ENCODE measurements at regions not wholly inside any gene's neighbourhood (a gene's known extent, or its start where the extent isn't known, plus 50 kb on each side); places are given as distances from the start of the nearest gene placed in this dataset.

DNA sequence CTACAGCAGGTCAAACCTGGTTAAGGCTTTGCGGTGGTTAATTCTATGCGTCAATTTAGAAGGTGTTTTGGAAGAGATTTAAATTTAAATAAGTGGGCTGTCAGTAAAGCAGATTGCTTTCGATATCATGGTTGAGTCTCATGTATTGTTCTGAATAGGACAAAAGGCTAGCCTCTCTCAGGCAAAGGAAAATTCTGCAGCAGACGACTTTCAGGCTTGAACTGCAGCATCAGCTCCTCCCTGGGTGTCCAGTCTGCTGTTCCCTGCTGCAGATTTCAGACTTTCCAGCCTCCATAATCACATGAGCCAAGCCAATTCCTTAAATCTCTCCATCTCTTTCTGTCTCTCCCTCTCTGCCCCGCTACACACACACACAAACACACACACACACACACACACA lies 143.2 kb downstream of the TUSC7 start:
- H3K9ac ChIP-seq = no peak overlapping the region
- H3F3A ChIP-seq (replicated peaks; ENCODE audit: insufficient read depth) = no peaks in the 10 kb centered on the region
- H2AFZ ChIP-seq (ENCODE audit: low read depth) = no peak overlapping the region
- H3K27me3 ChIP-seq (ENCODE audit: insufficient read depth) = no peaks in the 10 kb centered on the region
- POLR2A ChIA-PET = no interaction called here
- no peak overlapping the region for H3K4me3 ChIP-seq (ENCODE audit: low read depth in 2 of 2, low read length in 1 of 2)
- no peaks in the 10 kb centered on the region for H3K79me2 ChIP-seq (ENCODE audit: insufficient read depth)
- H3K4me1 ChIP-seq (ENCODE audit: control insufficient read depth in 1 of 2, insufficient read depth in 2 of 2, low read depth in 1 of 2, low read length in 1 of 2) = no peaks in the 10 kb centered on the region
- TF ChIP-seq TAF1 (IDR thresholded peaks at IDR 0.05; ENCODE audit: borderline replicate concordance, low read depth, low read length) (no peak), MEF2A (IDR thresholded peaks at IDR 0.05; ENCODE audit: borderline replicate concordance, low read depth) (no peak), GATA2 (CRISPR knock-in tag; IDR thresholded peaks at IDR 0.05) (no peak)
- TF ChIP-seq, protein P1, sequence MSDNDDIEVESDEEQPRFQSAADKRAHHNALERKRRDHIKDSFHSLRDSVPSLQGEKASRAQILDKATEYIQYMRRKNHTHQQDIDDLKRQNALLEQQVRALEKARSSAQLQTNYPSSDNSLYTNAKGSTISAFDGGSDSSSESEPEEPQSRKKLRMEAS (IDR thresholded peaks at IDR 0.05; ENCODE audit: low read depth) = no peak
- H3K27ac ChIP-seq (ENCODE audit: low read depth in 2 of 2, low read length in 1 of 2) = no peak overlapping the region
- 82% methylated on average over 5 of the region's 5 CpGs for WGBS (ENCODE audit: low lambda C conversion rate)
- H3K36me3 ChIP-seq (replicated peaks in 1 of 2; ENCODE audit: control insufficient read depth in 1 of 2, insufficient read depth in 2 of 2, low read length in 1 of 2) = no peaks in the 10 kb centered on the region
- no peaks in the 10 kb centered on the region for H3K9me3 ChIP-seq
- H3K9me2 ChIP-seq = no peaks in the 10 kb centered on the region
- DNase-seq = no peak
- no peak overlapping the region for H3K4me2 ChIP-seq
- CTCF ChIA-PET = no interaction called here
- H4K20me1 ChIP-seq (ENCODE audit: insufficient read depth) = no peaks in the 10 kb centered on the region

DNA sequence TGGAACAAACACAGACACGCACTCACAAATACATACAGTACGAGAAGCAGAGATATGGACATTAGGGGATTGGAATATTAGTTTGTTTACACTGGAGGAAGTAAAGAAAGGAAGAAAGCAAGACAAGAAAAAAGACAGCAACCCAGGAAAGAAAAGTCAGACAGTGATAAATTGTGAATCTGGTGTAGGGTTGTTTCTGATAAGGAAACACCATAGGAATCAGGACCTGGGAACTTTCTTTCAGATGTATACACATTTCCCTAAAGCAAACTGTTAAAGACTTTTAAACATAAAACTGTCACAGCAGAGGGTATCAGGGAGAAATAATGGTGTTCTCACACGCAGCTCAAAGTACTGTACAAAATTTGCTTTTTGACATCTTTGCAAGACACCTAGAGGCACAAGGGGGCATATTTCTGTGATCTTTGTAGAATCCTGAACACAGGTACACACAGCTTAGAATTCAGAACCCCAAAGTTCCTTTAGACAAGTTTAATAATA lies 153.7 kb downstream of the TUSC7 start:
- peak overlapping the region; percentile 98 for H2AFZ ChIP-seq (ENCODE audit: low read depth)
- POLR2A ChIA-PET = no interaction called here

More for the DNA sequence above, 153.7 kb downstream of the TUSC7 start:
- CTCF ChIA-PET = interaction anchor here (0.9 to 4.9 kb wide), 20 partner anchors 9 to 1188 kb away, joined by 3 to 44 read pairs (median 4); no protein-coding TSS in a partner anchor
- no peaks in the 10 kb centered on the region for H3F3A ChIP-seq (replicated peaks; ENCODE audit: insufficient read depth)
- peak overlapping the region in 1 of 2 experiments; percentile 86; a peak in 2 of 4 replicates for H3K27ac ChIP-seq (ENCODE audit: low read depth in 2 of 2, low read length in 1 of 2)
- H3K4me1 ChIP-seq (ENCODE audit: control insufficient read depth in 1 of 2, insufficient read depth in 2 of 2, low read depth in 1 of 2, low read length in 1 of 2) = peaks cover 0 to 16% of the 10 kb centered on the region in 2 experiments; a peak in 2 of 4 replicates
- peak overlapping the region in 1 of 2 experiments; percentile 70; a peak in 2 of 4 replicates for H3K4me3 ChIP-seq (ENCODE audit: low read depth in 2 of 2, low read length in 1 of 2)
- no peaks in the 10 kb centered on the region for H3K9me3 ChIP-seq
- H3K9me2 ChIP-seq = no peaks in the 10 kb centered on the region
- no peaks in the 10 kb centered on the region for H3K27me3 ChIP-seq (ENCODE audit: insufficient read depth)
- 85% methylated on average over 3 of the region's 3 CpGs for WGBS (ENCODE audit: low lambda C conversion rate)
- H3K4me2 ChIP-seq = peak overlapping the region; percentile 87
- no peaks in the 10 kb centered on the region for H4K20me1 ChIP-seq (ENCODE audit: insufficient read depth)
- no peaks in the 10 kb centered on the region for H3K79me2 ChIP-seq (ENCODE audit: insufficient read depth)
- H3K36me3 ChIP-seq (replicated peaks in 1 of 2; ENCODE audit: control insufficient read depth in 1 of 2, insufficient read depth in 2 of 2, low read length in 1 of 2) = no peaks in the 10 kb centered on the region
- 0 out of 2 replicates have a peak overlapping the region, but pooled peaks have one; percentile 15 for H3K9ac ChIP-seq
- DNase-seq = no peak
- TF ChIP-seq, protein P2, sequence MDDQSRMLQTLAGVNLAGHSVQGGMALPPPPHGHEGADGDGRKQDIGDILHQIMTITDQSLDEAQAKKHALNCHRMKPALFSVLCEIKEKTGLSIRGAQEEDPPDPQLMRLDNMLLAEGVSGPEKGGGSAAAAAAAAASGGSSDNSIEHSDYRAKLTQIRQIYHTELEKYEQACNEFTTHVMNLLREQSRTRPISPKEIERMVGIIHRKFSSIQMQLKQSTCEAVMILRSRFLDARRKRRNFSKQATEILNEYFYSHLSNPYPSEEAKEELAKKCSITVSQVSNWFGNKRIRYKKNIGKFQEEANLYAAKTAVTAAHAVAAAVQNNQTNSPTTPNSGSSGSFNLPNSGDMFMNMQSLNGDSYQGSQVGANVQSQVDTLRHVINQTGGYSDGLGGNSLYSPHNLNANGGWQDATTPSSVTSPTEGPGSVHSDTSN (IDR thresholded peaks at IDR 0.05) = no peak
- TF ChIP-seq, protein P3, sequence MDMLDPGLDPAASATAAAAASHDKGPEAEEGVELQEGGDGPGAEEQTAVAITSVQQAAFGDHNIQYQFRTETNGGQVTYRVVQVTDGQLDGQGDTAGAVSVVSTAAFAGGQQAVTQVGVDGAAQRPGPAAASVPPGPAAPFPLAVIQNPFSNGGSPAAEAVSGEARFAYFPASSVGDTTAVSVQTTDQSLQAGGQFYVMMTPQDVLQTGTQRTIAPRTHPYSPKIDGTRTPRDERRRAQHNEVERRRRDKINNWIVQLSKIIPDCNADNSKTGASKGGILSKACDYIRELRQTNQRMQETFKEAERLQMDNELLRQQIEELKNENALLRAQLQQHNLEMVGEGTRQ (IDR thresholded peaks at IDR 0.05; ENCODE audit: borderline replicate concordance, low read depth, low read length) = no peak
- TF ChIP-seq ELF1 (IDR thresholded peaks at IDR 0.05) = no peak
- no peak for TF ChIP-seq NRF1 (IDR thresholded peaks at IDR 0.05; ENCODE audit: low read depth, low read length)
- TF ChIP-seq FOXJ3 (CRISPR knock-in tag; IDR thresholded peaks at IDR 0.05) = no peak
- TF ChIP-seq GATA2 (CRISPR knock-in tag; IDR thresholded peaks at IDR 0.05) = no peak
- no peak for TF ChIP-seq NFIC (IDR thresholded peaks at IDR 0.05; ENCODE audit: borderline replicate concordance)
- TF ChIP-seq, protein P4, sequence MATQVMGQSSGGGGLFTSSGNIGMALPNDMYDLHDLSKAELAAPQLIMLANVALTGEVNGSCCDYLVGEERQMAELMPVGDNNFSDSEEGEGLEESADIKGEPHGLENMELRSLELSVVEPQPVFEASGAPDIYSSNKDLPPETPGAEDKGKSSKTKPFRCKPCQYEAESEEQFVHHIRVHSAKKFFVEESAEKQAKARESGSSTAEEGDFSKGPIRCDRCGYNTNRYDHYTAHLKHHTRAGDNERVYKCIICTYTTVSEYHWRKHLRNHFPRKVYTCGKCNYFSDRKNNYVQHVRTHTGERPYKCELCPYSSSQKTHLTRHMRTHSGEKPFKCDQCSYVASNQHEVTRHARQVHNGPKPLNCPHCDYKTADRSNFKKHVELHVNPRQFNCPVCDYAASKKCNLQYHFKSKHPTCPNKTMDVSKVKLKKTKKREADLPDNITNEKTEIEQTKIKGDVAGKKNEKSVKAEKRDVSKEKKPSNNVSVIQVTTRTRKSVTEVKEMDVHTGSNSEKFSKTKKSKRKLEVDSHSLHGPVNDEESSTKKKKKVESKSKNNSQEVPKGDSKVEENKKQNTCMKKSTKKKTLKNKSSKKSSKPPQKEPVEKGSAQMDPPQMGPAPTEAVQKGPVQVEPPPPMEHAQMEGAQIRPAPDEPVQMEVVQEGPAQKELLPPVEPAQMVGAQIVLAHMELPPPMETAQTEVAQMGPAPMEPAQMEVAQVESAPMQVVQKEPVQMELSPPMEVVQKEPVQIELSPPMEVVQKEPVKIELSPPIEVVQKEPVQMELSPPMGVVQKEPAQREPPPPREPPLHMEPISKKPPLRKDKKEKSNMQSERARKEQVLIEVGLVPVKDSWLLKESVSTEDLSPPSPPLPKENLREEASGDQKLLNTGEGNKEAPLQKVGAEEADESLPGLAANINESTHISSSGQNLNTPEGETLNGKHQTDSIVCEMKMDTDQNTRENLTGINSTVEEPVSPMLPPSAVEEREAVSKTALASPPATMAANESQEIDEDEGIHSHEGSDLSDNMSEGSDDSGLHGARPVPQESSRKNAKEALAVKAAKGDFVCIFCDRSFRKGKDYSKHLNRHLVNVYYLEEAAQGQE (IDR thresholded peaks at IDR 0.05; ENCODE audit: low read depth, low read length) = no peak
- no peak for TF ChIP-seq POLR2AphosphoS5 (IDR thresholded peaks at IDR 0.05; ENCODE audit: low read depth, low read length)
- TF ChIP-seq, protein P5, sequence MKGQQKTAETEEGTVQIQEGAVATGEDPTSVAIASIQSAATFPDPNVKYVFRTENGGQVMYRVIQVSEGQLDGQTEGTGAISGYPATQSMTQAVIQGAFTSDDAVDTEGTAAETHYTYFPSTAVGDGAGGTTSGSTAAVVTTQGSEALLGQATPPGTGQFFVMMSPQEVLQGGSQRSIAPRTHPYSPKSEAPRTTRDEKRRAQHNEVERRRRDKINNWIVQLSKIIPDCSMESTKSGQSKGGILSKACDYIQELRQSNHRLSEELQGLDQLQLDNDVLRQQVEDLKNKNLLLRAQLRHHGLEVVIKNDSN (IDR thresholded peaks at IDR 0.05; ENCODE audit: borderline replicate concordance, low read depth) = no peak
- TF ChIP-seq FOXM1 (IDR thresholded peaks at IDR 0.05; ENCODE audit: low read depth) = no peak
- TF ChIP-seq JUND (IDR thresholded peaks at IDR 0.05) = no peak
- no peak for TF ChIP-seq TCF12 (IDR thresholded peaks at IDR 0.05)
- TF ChIP-seq RCOR1 (IDR thresholded peaks at IDR 0.05; ENCODE audit: low read length) = no peak
- TF ChIP-seq, protein P6, sequence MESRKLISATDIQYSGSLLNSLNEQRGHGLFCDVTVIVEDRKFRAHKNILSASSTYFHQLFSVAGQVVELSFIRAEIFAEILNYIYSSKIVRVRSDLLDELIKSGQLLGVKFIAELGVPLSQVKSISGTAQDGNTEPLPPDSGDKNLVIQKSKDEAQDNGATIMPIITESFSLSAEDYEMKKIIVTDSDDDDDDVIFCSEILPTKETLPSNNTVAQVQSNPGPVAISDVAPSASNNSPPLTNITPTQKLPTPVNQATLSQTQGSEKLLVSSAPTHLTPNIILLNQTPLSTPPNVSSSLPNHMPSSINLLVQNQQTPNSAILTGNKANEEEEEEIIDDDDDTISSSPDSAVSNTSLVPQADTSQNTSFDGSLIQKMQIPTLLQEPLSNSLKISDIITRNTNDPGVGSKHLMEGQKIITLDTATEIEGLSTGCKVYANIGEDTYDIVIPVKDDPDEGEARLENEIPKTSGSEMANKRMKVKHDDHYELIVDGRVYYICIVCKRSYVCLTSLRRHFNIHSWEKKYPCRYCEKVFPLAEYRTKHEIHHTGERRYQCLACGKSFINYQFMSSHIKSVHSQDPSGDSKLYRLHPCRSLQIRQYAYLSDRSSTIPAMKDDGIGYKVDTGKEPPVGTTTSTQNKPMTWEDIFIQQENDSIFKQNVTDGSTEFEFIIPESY (IDR thresholded peaks at IDR 0.05; ENCODE audit: borderline replicate concordance, low read depth) = no peak
- no peak for TF ChIP-seq RFX5 (IDR thresholded peaks at IDR 0.05; ENCODE audit: low read length)
